BJ (cell line): ENCODE measurements at regions not wholly inside any gene's neighbourhood (a gene's known extent, or its start where the extent isn't known, plus 50 kb on each side); places are given as distances from the start of the nearest gene placed in this dataset.

Experiments used
- CTCF ChIA-PET: fragments of 350-600 bp; formaldehyde crosslinking; extraction: SDS; loops from one replicate; lab custom pipeline; 2021; ENCODE audit warnings: antibody characterized with exemption, inconsistent platforms; lab: Yijun Ruan, JAX
- POLR2A ChIA-PET: fragments of 300-600 bp; sonication (Branson Sonifier 250); formaldehyde crosslinking; extraction: SDS; loops from one replicate; lab custom pipeline; 2021; ENCODE audit warnings: antibody characterized with exemption; lab: Charles Lee
- DNase-seq: peaks from one replicate; pipeline ENCODE4 v3.0.0-alpha.2; 2011; ENCODE audit warnings: low read depth
- H3K27me3 ChIP-seq: 2 replicates; pipeline ENCODE4 v1.6.0; 2011; ENCODE audit warnings: low read length; ENCODE audit not compliant: control insufficient read depth, insufficient read depth
- H3K36me3 ChIP-seq: 2 replicates; pipeline ENCODE4 v1.5.1; 2011; ENCODE audit warnings: low read length; ENCODE audit not compliant: control insufficient read depth, insufficient read depth
- H3K4me3 ChIP-seq: 2 replicates; pipeline ENCODE4 v1.5.1; 2011; ENCODE audit warnings: low read depth, mild to moderate bottlenecking, control low read depth, low read length
- CTCF ChIP-seq: IDR thresholded peaks from 2 replicates; pipeline ENCODE4 v1.5.1; 2011; ENCODE audit warnings: low read depth, mild to moderate bottlenecking, control low read depth, inconsistent platforms, low read length, moderate library complexity; ENCODE audit not compliant: insufficient read depth

GRCh38 chr10:28250782-28251181 is 52.1 kb downstream of the MPP7 start:
- CTCF ChIA-PET, result interaction anchor here (0.6 to 5.4 kb wide), 22 partner anchors 9 to 711 kb away, joined by 3 to 119 read pairs (median 4); partner anchors contain the start of gene MPP7
- Histone ChIP-seq H3K4me3 (no peak overlapping the region), H3K36me3 (no peaks in the 10 kb centered on the region), H3K27me3 (no peaks in the 10 kb centered on the region)
- TF ChIP-seq CTCF, result peak; percentile 42; the same call in 1 of the 2 replicates
- POLR2A ChIA-PET, result interaction anchor here (0.5 kb wide), 1 partner anchor 81 kb away, joined by 3 read pairs; no protein-coding TSS in a partner anchor
- no peak for DNase-seq

GRCh38 chr10:28250358-28250757 is 52.5 kb downstream of the MPP7 start:
- POLR2A ChIA-PET, result no interaction called here
- no peaks in the 10 kb centered on the region for H3K27me3 ChIP-seq

DNA sequence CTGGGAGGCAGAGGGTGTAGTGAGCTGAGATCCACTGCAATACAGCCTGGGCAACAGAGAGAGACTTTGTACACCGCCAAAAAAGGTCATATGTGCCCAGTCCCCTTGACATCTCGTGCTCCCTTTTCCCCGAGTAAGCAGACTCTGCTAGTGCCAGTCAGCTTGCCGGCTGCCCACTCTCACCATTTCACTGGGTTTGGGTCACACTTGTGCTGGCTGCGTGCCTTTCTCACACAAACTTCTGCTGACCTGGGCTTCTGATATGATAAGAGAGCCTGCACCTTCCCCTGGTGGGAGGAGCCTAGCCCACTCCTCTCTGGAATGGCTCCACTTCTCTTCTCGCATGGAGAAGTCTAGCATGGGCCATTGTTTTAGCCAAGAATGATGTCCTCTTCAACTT is 53.4 kb downstream of the MPP7 start:
- POLR2A ChIA-PET, result no interaction called here
- no peaks in the 10 kb centered on the region; the same call in 1 of the 2 replicates for H3K27me3 ChIP-seq

More at GRCh38 chr10:28250358-28250757, 52.5 kb downstream of the MPP7 start:
- CTCF ChIA-PET, result interaction anchor here (0.6 to 5.4 kb wide), 15 partner anchors 9 to 263 kb away, joined by 3 to 119 read pairs (median 4); no protein-coding TSS in a partner anchor
- H3K36me3 ChIP-seq, result no peaks in the 10 kb centered on the region
- H3K4me3 ChIP-seq, result no peak overlapping the region
- no peak for TF ChIP-seq CTCF
- DNase-seq, result no peak

GRCh38 chr10:28248092-28248491 is 54.8 kb downstream of the MPP7 start:
- Histone ChIP-seq H3K27me3 (no peaks in the 10 kb centered on the region; the same call in 1 of the 2 replicates), H3K4me3 (no peak overlapping the region), H3K36me3 (no peaks in the 10 kb centered on the region)
- TF ChIP-seq CTCF, result no peak
- POLR2A ChIA-PET, result interaction anchor here (0.6 kb wide), 1 partner anchor 55 kb away, joined by 3 read pairs; no protein-coding TSS in a partner anchor
- DNase-seq, result peak; percentile 47
- CTCF ChIA-PET, result interaction anchor here (0.7 to 4.6 kb wide), 6 partner anchors 46 to 505 kb away, joined by 3 to 54 read pairs (median 8); no protein-coding TSS in a partner anchor

More for the DNA sequence above, 53.4 kb downstream of the MPP7 start:
- Histone ChIP-seq H3K4me3 (no peak overlapping the region), H3K36me3 (no peaks in the 10 kb centered on the region)
- CTCF ChIA-PET, result interaction anchor here (0.6 to 4.6 kb wide), 4 partner anchors 9 to 762 kb away, joined by 3 to 54 read pairs (median 6); no protein-coding TSS in a partner anchor
- no peak for TF ChIP-seq CTCF
- no peak for DNase-seq

DNA sequence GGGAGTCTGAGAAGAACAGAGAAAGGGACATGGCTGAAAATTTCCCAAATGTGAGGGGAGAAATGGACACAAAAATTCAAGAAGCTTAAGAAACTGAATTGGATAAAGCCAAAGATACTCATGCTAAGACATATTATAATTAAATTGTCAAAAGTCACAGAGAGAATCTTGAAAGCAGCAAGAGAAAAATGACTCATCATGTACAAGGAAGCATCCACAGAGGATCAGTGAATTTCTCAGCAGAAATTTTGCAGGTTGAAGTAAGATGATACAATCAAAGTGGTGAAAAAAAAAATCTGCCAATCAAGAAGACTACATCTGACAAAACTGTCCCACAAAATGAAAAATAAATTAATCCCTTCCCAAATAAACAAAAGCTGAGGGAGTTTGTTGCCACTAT is 56.8 kb downstream of the MPP7 start:
- TF ChIP-seq CTCF, result no peak
- DNase-seq, result no peak

More for the DNA sequence above, 56.8 kb downstream of the MPP7 start:
- H3K36me3 ChIP-seq, result no peaks in the 10 kb centered on the region
- H3K4me3 ChIP-seq, result no peak overlapping the region
- CTCF ChIA-PET, result interaction anchor here (0.7 to 4.6 kb wide), 4 partner anchors 135 to 334 kb away, joined by 3 to 54 read pairs (median 5); no protein-coding TSS in a partner anchor
- POLR2A ChIA-PET, result no interaction called here
- H3K27me3 ChIP-seq, result no peaks in the 10 kb centered on the region; the same call in 1 of the 2 replicates
